Endothelial cell of umbilical vein (primary cell): ENCODE measurements at regions not wholly inside any gene's neighbourhood (a gene's known extent, or its start where the extent isn't known, plus 50 kb on each side); places are given as distances from the start of the nearest gene placed in this dataset.

Experiments
- BruUV-seq: library from RNA; stranded (reverse); fragments of 400-500 nt; replicated peaks from 2 replicates; lab custom pipeline; 2021; lab: Mats Ljungman, UMichigan
- CTCF ChIA-PET: fragments of 300-600, 350-600 bp; sonication (Branson Sonifier 250); formaldehyde crosslinking; loops from one replicate; lab custom pipeline; 2021; ENCODE audit warnings: antibody characterized with exemption, inconsistent platforms; lab: Charles Lee
- POLR2A ChIA-PET: fragments of 300-600, 350-600 bp; sonication (Branson Sonifier 250); formaldehyde crosslinking; loops from one replicate; lab custom pipeline; 2021; ENCODE audit warnings: antibody characterized with exemption, inconsistent platforms; lab: Charles Lee
- DNase-seq: peaks from one replicate; pipeline ENCODE4 v3.0.0-alpha.2; 2011; ENCODE audit warnings: low read depth, low spot score
- FAIRE-seq: peaks from 2 replicates; lab custom pipeline; 2011; peaks lifted over from hg19 to GRCh38; lab: Jason Lieb, UNC
- H2AFZ ChIP-seq: 2 replicates; pipeline ENCODE4 v1.6.0; 2012; ENCODE audit warnings: low read depth, low read length, control low read depth, inconsistent platforms
- H3K27ac ChIP-seq: 2 replicates; pipeline ENCODE4 v1.5.1; 2011; ENCODE audit warnings: low read depth, mild to moderate bottlenecking, control low read depth, low read length, moderate library complexity; ENCODE audit not compliant: insufficient read depth
- H3K27me3 ChIP-seq, 2 experiments: 2 replicates each; pipeline versions ENCODE4 v1.6.0 to v1.6.1; 2011; ENCODE audit warnings: low read length in 2 of 2, mixed read lengths in 1 of 2; ENCODE audit not compliant: control insufficient read depth in 2 of 2, insufficient read depth in 2 of 2
- H3K36me3 ChIP-seq, 2 experiments: 2 replicates in 1 of 2; 3 replicates in 1 of 2; pipeline ENCODE4 v1.5.1; 2011; ENCODE audit warnings: low read length in 2 of 2, mild to moderate bottlenecking in 1 of 2, moderate library complexity in 1 of 2; ENCODE audit not compliant: control insufficient read depth in 2 of 2, insufficient read depth in 2 of 2; ENCODE audit errors: extremely low read depth in 1 of 2
- H3K4me1 ChIP-seq: 3 replicates; pipeline ENCODE4 v1.5.1; 2011; ENCODE audit warnings: mild to moderate bottlenecking, low read length; ENCODE audit not compliant: control insufficient read depth, insufficient read depth; ENCODE audit errors: extremely low read depth
- H3K4me2 ChIP-seq: 2 replicates; pipeline ENCODE4 v1.6.1; 2011; ENCODE audit warnings: low read length, control low read depth, mixed read lengths; ENCODE audit not compliant: insufficient read depth
- H3K4me3 ChIP-seq, 3 experiments: fragments of 200-600 bp in 1 of 3; sonication (generic), shearing (Covaris generic) in 1 of 3; replicated peaks in 1 of 3; 2 replicates each; pipeline ENCODE4 v1.5.1; 2011 to 2016; ENCODE audit warnings: control low read depth in 3 of 3, low read length in 3 of 3, mild to moderate bottlenecking in 2 of 3, inconsistent platforms in 1 of 3, low read depth in 1 of 3, moderate library complexity in 1 of 3; ENCODE audit not compliant: insufficient read depth in 1 of 3
- H3K79me2 ChIP-seq: 2 replicates; pipeline ENCODE4 v1.6.0; 2012; ENCODE audit warnings: low read length, inconsistent platforms; ENCODE audit not compliant: control insufficient read depth, insufficient read depth
- H3K9ac ChIP-seq: replicated peaks from 2 replicates; pipeline ENCODE3; 2011; ENCODE audit warnings: low read length, control low read depth; ENCODE audit not compliant: insufficient read depth; ENCODE audit errors: extremely low read depth
- H3K9me1 ChIP-seq: replicated peaks from 3 replicates; pipeline ENCODE4 v1.6.0; 2011; ENCODE audit warnings: mild to moderate bottlenecking, low read length; ENCODE audit not compliant: control insufficient read depth, insufficient read depth; ENCODE audit errors: extremely low read depth
- H3K9me3 ChIP-seq: replicated peaks from 2 replicates; pipeline ENCODE4 v1.5.1; 2012; ENCODE audit warnings: low read length, inconsistent platforms; ENCODE audit not compliant: control insufficient read depth, insufficient read depth
- H4K20me1 ChIP-seq: replicated peaks from 2 replicates; pipeline ENCODE3; 2011; ENCODE audit warnings: mild to moderate bottlenecking, low read length; ENCODE audit not compliant: control insufficient read depth, insufficient read depth; ENCODE audit errors: extremely low read depth
- CTCF ChIP-seq, 2 donors: IDR thresholded peaks; 1 replicate in 1 of 2; 2 replicates in 1 of 2; pipeline ENCODE4 v1.5.1; 2011; ENCODE audit warnings: low read length in 2 of 2, mild to moderate bottlenecking in 2 of 2, moderate library complexity in 2 of 2, control low read depth in 1 of 2, inconsistent platforms in 1 of 2, low read depth in 1 of 2; ENCODE audit not compliant: insufficient read depth in 1 of 2; ENCODE audit errors: extremely low read depth in 1 of 2
- EZH2 ChIP-seq: IDR thresholded peaks from 2 replicates; pipeline ENCODE4 v1.6.1; 2012; ENCODE audit warnings: borderline replicate concordance, low read depth, mild to moderate bottlenecking, moderate library complexity, low read length, inconsistent platforms; ENCODE audit not compliant: severe bottlenecking
- FOS ChIP-seq: IDR thresholded peaks from 2 replicates; pipeline ENCODE4 v1.6.1; 2011; ENCODE audit warnings: mild to moderate bottlenecking, low read length, moderate library complexity, borderline replicate concordance; ENCODE audit not compliant: insufficient read depth
- GATA2 ChIP-seq: IDR thresholded peaks from 2 replicates; pipeline ENCODE4 v1.7.0; 2011; ENCODE audit warnings: low read depth, mild to moderate bottlenecking, moderate library complexity, mixed read lengths, low read length; ENCODE audit not compliant: insufficient read length, insufficient read depth
- JUN ChIP-seq: IDR thresholded peaks from 2 replicates; pipeline ENCODE4 v1.6.1; 2011; ENCODE audit warnings: borderline replicate concordance, low read depth; ENCODE audit not compliant: insufficient read length, insufficient read depth
- MYC ChIP-seq: IDR thresholded peaks from one replicate; pipeline ENCODE4 v1.6.1; 2011; ENCODE audit warnings: mild to moderate bottlenecking, low read depth, low read length
- POLR2A ChIP-seq: IDR thresholded peaks from 2 replicates; pipeline ENCODE4 v1.6.1; 2012; ENCODE audit warnings: low read depth, mild to moderate bottlenecking, control low read depth, low read length
- POLR2AphosphoS5 ChIP-seq: IDR thresholded peaks from 2 replicates; pipeline ENCODE4 v1.6.1; 2012; ENCODE audit warnings: low read depth, mild to moderate bottlenecking, control low read depth, low read length, moderate library complexity; ENCODE audit not compliant: insufficient read depth
- dilution Hi-C: fragments of 300-500 bp; cut with MboI; formaldehyde crosslinking; loops from one replicate; pipeline ENCODE4 v1.15.0; 2019; ENCODE audit warnings: low sequenced_read_pairs; ENCODE audit not compliant: extremely low pct_ligation_motif_present
- intact Hi-C: fragments of 100-400 bp; cut with micrococcal nuclease; formaldehyde crosslinking; loops from one replicate; pipeline ENCODE4 v1.10.0; 2022
- TF ChIP-seq, protein P1 (sequence below): IDR thresholded peaks from 2 replicates; pipeline ENCODE4 v1.6.1; 2011; ENCODE audit not compliant: insufficient read depth, insufficient read length

DNA sequence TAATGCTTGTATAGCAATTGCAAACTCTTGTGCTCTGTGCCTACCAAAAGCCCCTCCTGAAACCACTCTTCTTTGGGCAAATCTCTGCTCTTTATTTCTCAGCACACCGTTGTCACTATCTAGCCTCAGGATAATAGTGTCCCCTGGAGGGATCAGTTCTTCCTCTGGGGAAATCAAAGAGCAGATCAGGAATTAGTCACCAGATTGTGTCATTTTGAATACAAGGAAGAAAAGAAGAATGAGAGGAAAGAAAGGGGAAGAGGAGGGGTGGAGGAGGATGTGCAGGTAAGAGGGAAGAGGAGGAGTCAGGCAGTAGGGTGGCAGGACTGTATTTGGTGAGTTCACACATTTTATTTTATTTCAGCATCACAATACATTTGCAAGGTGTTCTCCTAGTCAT is 256.4 kb downstream of the GRIN2B start:
- H3K36me3 ChIP-seq: no peaks in the 10 kb centered on the region
- H3K27me3 ChIP-seq: no peaks in the 10 kb centered on the region
- no peak overlapping the region for H2AFZ ChIP-seq
- no peaks in the 10 kb centered on the region for H3K9me3 ChIP-seq
- no peak for DNase-seq
- CTCF ChIA-PET: no interaction called here
- H3K27ac ChIP-seq: no peak overlapping the region
- POLR2A ChIA-PET: no interaction called here
- no peak for FAIRE-seq
- TF ChIP-seq MYC (no peak), EZH2 (no peak), JUN (no peak), POLR2AphosphoS5 (no peak), GATA2 (no peak), POLR2A (no peak), FOS (no peak), CTCF (IDR thresholded peaks at IDR 0.05; ENCODE audit: extremely low read depth in 1 of 2, insufficient read depth in 1 of 2, low read depth in 1 of 2, low read length in 2 of 2) (no peak)
- TF ChIP-seq, protein P1, sequence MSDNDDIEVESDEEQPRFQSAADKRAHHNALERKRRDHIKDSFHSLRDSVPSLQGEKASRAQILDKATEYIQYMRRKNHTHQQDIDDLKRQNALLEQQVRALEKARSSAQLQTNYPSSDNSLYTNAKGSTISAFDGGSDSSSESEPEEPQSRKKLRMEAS: no peak
- no peak overlapping the region for H3K4me3 ChIP-seq
- intact Hi-C loops (no loop called here), dilution Hi-C loops (no loop called here)
- no peak overlapping the region for H3K4me2 ChIP-seq
- no peaks in the 10 kb centered on the region for H3K79me2 ChIP-seq
- no peaks in the 10 kb centered on the region for H3K4me1 ChIP-seq
- no peaks in the 10 kb centered on the region for H4K20me1 ChIP-seq
- no peak overlapping the region for H3K9ac ChIP-seq
- BruUV-seq: no TSS peak
- no peaks in the 10 kb centered on the region for H3K9me1 ChIP-seq
